ENCODE measurements at regions not wholly inside any gene's neighbourhood (a gene's known extent, or its start where the extent isn't known, plus 50 kb on each side); places are given as distances from the start of the nearest gene placed in this dataset.

- Histone ChIP-seq H3K56ac (replicated peaks; ENCODE audit: insufficient read length, low read depth, low read length) (no peak overlapping the region), H3K4ac (replicated peaks; ENCODE audit: insufficient read length, low read depth, low read length) (no peak overlapping the region), H2BK20ac (ENCODE audit: low read length) (no peak overlapping the region), H3K79me1 (ENCODE audit: low read depth, low read length) (no peaks in the 10 kb centered on the region), H2AK5ac (ENCODE audit: low read depth, low read length) (no peak overlapping the region), H2BK12ac (ENCODE audit: low read depth, low read length) (no peak overlapping the region), H3K23me2 (ENCODE audit: low read depth, low read length) (no peaks in the 10 kb centered on the region), H3K27ac (ENCODE audit: low read depth, low read length) (no peak overlapping the region), H3K9ac (replicated peaks in 1 of 4; ENCODE audit: extremely low read depth in 1 of 4, low read depth in 3 of 4, low read length in 3 of 4) (no peak overlapping the region), H3K4me3 (ENCODE audit: extremely low read depth in 1 of 4, insufficient read depth in 2 of 4, low read depth in 3 of 4, low read length in 4 of 4) (no peak overlapping the region), H3K14ac (ENCODE audit: insufficient read length) (no peak overlapping the region), H3K4me1 (replicated peaks in 1 of 4; ENCODE audit: control insufficient read depth in 3 of 4, insufficient read depth in 4 of 4, low read length in 3 of 4) (no peaks in the 10 kb centered on the region; a peak in 1 of 7 replicates), H4K20me1 (replicated peaks in 1 of 2; ENCODE audit: control insufficient read depth in 1 of 2, insufficient read depth in 2 of 2, low read length in 2 of 2) (no peaks in the 10 kb centered on the region), H2BK120ac (replicated peaks; ENCODE audit: low read depth, low read length) (no peak overlapping the region), H4K91ac (replicated peaks; ENCODE audit: insufficient read length, low read length) (no peak overlapping the region), H2AFZ (ENCODE audit: low read length) (no peak overlapping the region), H3K4me2 (ENCODE audit: insufficient read depth in 1 of 2, low read depth in 2 of 2, low read length in 2 of 2) (no peak overlapping the region), H2BK15ac (ENCODE audit: low read length) (no peak overlapping the region), H3K36me3 (ENCODE audit: control insufficient read depth in 2 of 4, insufficient read depth in 4 of 4, low read length in 3 of 4) (no peaks in the 10 kb centered on the region), H2BK5ac (ENCODE audit: low read depth, low read length) (no peak overlapping the region), H3K9me3 (ENCODE audit: insufficient read depth in 2 of 2, low read depth in 1 of 2, low read length in 1 of 2) (no peaks in the 10 kb centered on the region), H3K79me2 (ENCODE audit: control insufficient read depth in 1 of 2, insufficient read depth in 2 of 2, low read length in 2 of 2) (no peaks in the 10 kb centered on the region), H3K18ac (ENCODE audit: extremely low read depth, low read length) (no peak overlapping the region), H4K8ac (ENCODE audit: extremely low read depth, insufficient read depth, low read length) (no peak overlapping the region), H3K27me3 (replicated peaks in 1 of 4; ENCODE audit: control insufficient read depth in 3 of 4, extremely low read depth in 1 of 4, insufficient read depth in 3 of 4, low read length in 3 of 4) (no peaks in the 10 kb centered on the region), H4K5ac (ENCODE audit: insufficient read length, low read depth, low read length) (no peak overlapping the region), H3K23ac (ENCODE audit: insufficient read length) (no peak overlapping the region)
- POLR2A ChIA-PET (ENCODE audit: partially characterized antibody): no interaction called here
- 93% methylated on average over 1 of the region's 1 CpG; no CpG with 5 or more reads in 1 of the 2 experiments for WGBS, 2 experiments (ENCODE audit: extremely low coverage in 1 of 2, insufficient coverage in 1 of 2, insufficient read length in 1 of 2, insufficient replicate concordance in 2 of 2, low coverage in 1 of 2, low lambda C conversion rate in 2 of 2, missing lambda C conversion rate in 1 of 2)
- CTCF ChIA-PET (ENCODE audit: partially characterized antibody): no interaction called here
- no peak for TF ChIP-seq SIX5 (IDR thresholded peaks at IDR 0.05; ENCODE audit: low read depth, low read length)
- TF ChIP-seq KDM5A (IDR thresholded peaks at IDR 0.05; ENCODE audit: low read length): no peak
- TF ChIP-seq SIN3A (conservative IDR thresholded peaks at IDR 0.05 in 1 of 2, IDR thresholded peaks at IDR 0.05 in 1 of 2; ENCODE audit: low read depth in 1 of 2, low read length in 2 of 2): no peak
- TF ChIP-seq RAD21 (IDR thresholded peaks at IDR 0.05 in 1 of 2, conservative IDR thresholded peaks at IDR 0.05 in 1 of 2; ENCODE audit: low read depth in 2 of 2, low read length in 2 of 2): no peak
- TF ChIP-seq RXRA (IDR thresholded peaks at IDR 0.05; ENCODE audit: insufficient read depth, low read depth, low read length): no peak
- no peak for FAIRE-seq
- no peak for DNase-seq (ENCODE audit: low read depth in 1 of 2, low spot score in 2 of 2)
Observed at GRCh38 chr18:38464024-38464423, 898.4 kb upstream of the CELF4 start.

Measured in H1 (cell line).